ENCODE measurements at regions not wholly inside any gene's neighbourhood (a gene's known extent, or its start where the extent isn't known, plus 50 kb on each side); places are given as distances from the start of the nearest gene placed in this dataset.

- TF ChIP-seq ZBTB43 (CRISPR knock-in tag; IDR thresholded peaks at IDR 0.05) (no peak), CTCF (IDR thresholded peaks at IDR 0.05) (no peak), AFF4 (CRISPR knock-in tag; IDR thresholded peaks at IDR 0.05; ENCODE audit: borderline replicate concordance) (no peak), MAX (CRISPR knock-in tag; IDR thresholded peaks at IDR 0.05) (no peak)
These were observed 145.6 kb downstream of the DLL1 start for GRCh38 chr6:170145272-170145592.

Measured in WTC11 (cell line).